ENCODE measurements at regions not wholly inside any gene's neighbourhood (a gene's known extent, or its start where the extent isn't known, plus 50 kb on each side); places are given as distances from the start of the nearest gene placed in this dataset.

DNA sequence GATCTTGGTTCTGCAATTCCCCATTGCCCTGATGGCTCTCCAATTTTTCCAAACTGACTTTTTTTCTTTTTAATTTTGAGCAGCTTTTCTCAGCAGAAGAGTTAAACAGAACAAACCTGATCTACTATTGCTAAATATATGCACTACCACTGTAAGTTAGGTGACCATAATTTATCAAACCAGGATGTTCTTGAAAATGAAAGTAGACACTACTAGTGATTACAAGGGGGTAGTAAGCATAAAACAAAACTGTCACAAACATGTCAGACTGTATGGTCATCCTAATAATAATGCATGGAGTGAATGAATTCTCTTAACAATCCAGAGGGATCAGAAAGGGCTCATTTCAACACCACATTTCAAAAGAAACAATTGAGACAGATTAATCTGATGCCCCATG, 183.0 kb upstream of the FOXN3 start:
- TF ChIP-seq ZFX (IDR thresholded peaks at IDR 0.05), result no peak
- TF ChIP-seq, protein P1, sequence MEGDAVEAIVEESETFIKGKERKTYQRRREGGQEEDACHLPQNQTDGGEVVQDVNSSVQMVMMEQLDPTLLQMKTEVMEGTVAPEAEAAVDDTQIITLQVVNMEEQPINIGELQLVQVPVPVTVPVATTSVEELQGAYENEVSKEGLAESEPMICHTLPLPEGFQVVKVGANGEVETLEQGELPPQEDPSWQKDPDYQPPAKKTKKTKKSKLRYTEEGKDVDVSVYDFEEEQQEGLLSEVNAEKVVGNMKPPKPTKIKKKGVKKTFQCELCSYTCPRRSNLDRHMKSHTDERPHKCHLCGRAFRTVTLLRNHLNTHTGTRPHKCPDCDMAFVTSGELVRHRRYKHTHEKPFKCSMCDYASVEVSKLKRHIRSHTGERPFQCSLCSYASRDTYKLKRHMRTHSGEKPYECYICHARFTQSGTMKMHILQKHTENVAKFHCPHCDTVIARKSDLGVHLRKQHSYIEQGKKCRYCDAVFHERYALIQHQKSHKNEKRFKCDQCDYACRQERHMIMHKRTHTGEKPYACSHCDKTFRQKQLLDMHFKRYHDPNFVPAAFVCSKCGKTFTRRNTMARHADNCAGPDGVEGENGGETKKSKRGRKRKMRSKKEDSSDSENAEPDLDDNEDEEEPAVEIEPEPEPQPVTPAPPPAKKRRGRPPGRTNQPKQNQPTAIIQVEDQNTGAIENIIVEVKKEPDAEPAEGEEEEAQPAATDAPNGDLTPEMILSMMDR (conservative IDR thresholded peaks at IDR 0.05), result no peak

DNA sequence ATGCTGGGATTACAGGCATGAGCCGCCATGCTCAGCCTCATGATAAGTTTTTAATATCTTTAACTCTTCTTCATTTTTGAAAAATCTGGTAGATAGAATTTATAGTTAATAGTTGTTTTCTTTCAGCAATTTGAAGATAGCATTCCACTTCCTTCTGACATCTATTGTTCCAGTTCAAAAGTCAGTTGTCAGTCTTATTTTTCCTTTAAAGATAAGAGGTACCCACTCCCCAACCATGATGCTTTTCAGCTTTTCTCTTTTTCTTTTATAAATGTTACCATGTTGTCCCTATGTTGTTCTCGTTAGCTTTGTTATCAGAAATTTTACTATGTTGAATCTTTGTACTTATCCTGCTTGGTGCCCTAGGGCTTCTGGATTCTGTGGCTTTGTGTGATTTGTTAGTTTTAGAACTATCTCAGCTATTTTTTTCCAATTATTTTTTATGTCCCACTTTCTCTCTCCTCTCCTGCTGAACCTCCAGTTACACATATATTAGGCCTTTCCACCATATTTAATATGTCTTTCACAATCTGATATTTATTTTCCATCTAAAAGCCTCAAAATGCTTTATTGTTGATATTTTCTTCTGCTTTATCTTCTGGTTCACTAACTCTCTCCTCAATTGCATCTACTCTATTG, 181.6 kb upstream of the FOXN3 start:
- no peak overlapping the region for H3K27ac ChIP-seq
- TF ChIP-seq, protein P1 (conservative IDR thresholded peaks at IDR 0.05), result no peak
- TF ChIP-seq ZFX (IDR thresholded peaks at IDR 0.05), result no peak

More for the DNA sequence above, 183.0 kb upstream of the FOXN3 start:
- no peak overlapping the region for H3K27ac ChIP-seq

DNA sequence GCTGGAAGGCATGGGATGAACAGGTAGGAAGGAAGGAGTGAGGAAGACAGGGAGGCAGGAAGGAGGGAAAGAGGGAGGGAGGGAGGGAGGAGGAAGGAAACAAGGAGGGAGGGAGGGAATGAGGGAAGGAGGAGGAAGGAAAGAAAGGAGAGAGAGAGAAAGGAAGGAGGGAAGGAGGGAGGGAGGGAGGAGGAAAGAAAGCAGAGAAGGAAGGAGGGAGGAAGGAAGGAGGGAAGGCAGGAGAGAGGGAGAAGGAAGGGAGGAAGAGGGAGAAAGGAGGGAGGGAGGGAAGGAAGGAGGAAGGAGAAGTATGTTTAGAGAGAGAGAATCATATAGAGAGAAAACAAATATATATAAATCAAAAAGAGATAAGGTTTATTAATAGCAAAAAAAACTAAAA, 175.9 kb upstream of the FOXN3 start:
- H3K27ac ChIP-seq, result no peak overlapping the region
- TF ChIP-seq, protein P1 (conservative IDR thresholded peaks at IDR 0.05), result no peak
- no peak for TF ChIP-seq ZFX (IDR thresholded peaks at IDR 0.05)

DNA sequence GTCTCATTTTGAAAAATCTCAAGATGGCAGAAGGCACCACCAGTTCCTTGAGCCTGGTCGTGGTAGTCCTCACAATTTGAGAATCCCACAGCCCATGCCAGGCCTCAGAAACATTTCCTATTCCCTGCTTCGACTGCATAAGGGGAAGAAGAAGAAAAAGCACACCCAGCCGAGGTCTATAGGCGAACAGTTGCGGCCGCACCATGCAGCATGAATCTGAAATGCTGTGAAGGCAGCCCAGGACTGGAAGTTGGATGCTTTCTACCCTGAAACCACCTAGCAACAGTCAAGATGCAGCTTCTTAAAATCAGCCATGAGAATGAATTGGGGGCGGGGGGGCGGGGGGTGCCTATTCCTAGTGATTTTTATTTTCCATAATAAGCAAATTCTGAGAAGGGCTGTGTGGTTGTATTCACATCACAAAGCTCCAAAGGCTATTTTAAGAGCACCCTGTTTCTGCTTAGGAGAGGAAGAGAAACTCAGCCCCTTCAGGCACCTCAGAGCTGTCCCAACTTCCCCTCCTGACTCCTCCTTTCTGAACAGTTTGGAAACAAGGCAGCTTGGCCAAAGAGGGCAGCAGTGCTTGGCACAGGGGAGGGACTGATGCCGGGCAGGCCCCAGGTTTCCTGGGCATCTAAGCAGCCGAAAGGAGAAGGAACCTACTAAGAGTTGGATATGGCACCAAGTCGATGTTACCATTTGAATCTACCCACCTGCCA, 172.5 kb upstream of the FOXN3 start:
- TF ChIP-seq, protein P1 (conservative IDR thresholded peaks at IDR 0.05), result no peak
- no peak for TF ChIP-seq ZFX (IDR thresholded peaks at IDR 0.05)
- no peak overlapping the region for H3K27ac ChIP-seq

DNA sequence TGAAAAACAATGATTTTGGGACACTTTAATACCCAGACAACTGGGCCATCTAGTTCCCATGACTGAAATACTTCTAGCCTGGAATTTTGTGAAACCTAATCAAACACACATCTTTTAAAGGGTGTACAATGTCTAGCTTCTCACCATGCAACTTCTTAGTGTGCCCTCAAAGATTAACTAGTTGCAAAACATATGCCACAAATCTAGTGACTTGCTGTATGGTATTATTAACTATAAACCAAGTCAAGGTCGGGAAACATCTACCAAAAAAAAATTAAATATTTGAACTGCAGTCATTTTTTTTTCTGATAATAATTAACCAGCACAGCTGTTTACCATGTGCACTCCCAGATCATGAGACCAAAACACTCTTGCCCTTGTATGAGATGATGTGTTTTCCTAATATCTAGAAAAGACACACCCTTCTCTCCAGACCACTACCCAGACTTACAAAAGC, 171.8 kb upstream of the FOXN3 start:
- no peak overlapping the region for H3K27ac ChIP-seq
- TF ChIP-seq ZFX (IDR thresholded peaks at IDR 0.05), result no peak
- TF ChIP-seq, protein P1 (conservative IDR thresholded peaks at IDR 0.05), result no peak

DNA sequence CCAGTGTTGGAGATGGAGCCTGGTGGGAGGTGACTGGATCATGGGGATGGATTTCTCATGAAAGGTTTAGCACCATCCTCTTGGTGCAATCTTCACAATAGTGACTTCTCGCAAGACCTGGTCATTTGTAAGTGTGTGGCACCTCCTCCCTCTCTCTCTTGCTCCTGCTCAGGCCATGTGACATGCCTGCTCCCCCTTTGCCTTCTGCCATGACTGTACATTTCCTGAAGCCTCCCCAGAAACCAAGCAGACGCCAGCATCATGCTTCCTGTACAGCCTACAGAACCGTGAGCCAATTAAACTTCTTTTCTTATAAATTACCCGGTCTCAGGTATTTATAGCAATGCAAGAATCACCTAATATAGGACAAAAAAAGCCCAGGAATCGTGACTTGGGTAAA, 171.0 kb upstream of the FOXN3 start:
- no peak for TF ChIP-seq ZFX (IDR thresholded peaks at IDR 0.05)
- TF ChIP-seq, protein P1 (conservative IDR thresholded peaks at IDR 0.05), result no peak
- H3K27ac ChIP-seq, result no peak overlapping the region

DNA sequence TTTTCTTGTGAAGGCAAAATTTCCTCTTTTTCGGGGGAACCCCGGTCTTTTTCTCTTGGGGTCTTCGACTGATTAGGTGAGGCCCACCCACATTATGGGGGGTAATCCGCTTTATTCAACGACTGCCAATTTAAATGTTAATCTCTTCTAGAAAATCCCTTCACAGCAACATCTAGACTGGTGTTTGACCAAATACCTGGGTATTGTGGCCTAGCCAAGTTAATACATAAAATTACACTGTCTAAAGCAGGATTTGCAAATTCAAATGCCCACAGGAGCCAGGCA, 170.0 kb upstream of the FOXN3 start:
- TF ChIP-seq, protein P1 (conservative IDR thresholded peaks at IDR 0.05), result no peak
- no peak for TF ChIP-seq ZFX (IDR thresholded peaks at IDR 0.05)

More for the DNA sequence above, 170.0 kb upstream of the FOXN3 start:
- no peak overlapping the region for H3K27ac ChIP-seq
